ENCODE measurements at regions not wholly inside any gene's neighbourhood (a gene's known extent, or its start where the extent isn't known, plus 50 kb on each side); places are given as distances from the start of the nearest gene placed in this dataset.

DNA sequence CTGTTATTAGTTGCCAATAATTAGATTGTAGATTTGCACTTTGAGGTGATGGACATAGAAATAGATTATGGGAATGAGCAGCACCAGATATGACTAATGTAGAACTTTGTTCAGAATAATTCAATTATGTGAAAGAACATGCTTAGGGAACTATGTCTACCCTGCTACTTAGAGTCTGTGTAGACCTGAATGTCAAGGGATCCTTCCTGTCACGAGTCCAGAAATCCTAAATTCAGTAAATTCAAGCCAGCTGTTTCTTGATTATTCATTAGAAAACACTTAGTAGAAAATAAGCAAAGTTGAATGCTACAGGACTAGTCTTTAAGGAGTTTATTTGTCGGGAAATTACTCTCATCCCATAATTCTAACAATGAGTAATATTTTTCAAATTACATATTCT is 887.3 kb upstream of the SEMA6A start:
- TF ChIP-seq, protein P1, sequence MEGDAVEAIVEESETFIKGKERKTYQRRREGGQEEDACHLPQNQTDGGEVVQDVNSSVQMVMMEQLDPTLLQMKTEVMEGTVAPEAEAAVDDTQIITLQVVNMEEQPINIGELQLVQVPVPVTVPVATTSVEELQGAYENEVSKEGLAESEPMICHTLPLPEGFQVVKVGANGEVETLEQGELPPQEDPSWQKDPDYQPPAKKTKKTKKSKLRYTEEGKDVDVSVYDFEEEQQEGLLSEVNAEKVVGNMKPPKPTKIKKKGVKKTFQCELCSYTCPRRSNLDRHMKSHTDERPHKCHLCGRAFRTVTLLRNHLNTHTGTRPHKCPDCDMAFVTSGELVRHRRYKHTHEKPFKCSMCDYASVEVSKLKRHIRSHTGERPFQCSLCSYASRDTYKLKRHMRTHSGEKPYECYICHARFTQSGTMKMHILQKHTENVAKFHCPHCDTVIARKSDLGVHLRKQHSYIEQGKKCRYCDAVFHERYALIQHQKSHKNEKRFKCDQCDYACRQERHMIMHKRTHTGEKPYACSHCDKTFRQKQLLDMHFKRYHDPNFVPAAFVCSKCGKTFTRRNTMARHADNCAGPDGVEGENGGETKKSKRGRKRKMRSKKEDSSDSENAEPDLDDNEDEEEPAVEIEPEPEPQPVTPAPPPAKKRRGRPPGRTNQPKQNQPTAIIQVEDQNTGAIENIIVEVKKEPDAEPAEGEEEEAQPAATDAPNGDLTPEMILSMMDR (IDR thresholded peaks at IDR 0.05; ENCODE audit: low read length) = no peak
- TF ChIP-seq EZH2phosphoT487 (IDR thresholded peaks at IDR 0.05; ENCODE audit: low read length) = no peak
